GM23338 (cell line): ENCODE measurements at regions not wholly inside any gene's neighbourhood (a gene's known extent, or its start where the extent isn't known, plus 50 kb on each side); places are given as distances from the start of the nearest gene placed in this dataset.

Experiments
- ATAC-seq: fragments of 200-7000 bp; cut with Tn5 transposase; 3 replicates; pipeline ENCODE4 v1.9.1; 2020
- DNase-seq: peaks from one replicate; pipeline ENCODE4 v3.0.0-alpha.2; 2015; ENCODE audit warnings: low spot score
- H2AFZ ChIP-seq: fragments of 200-600 bp; sonication (generic); 2 replicates; pipeline ENCODE4 v1.8.0; 2016; ENCODE audit warnings: antibody characterized with exemption, mild to moderate bottlenecking, moderate library complexity
- H3F3A ChIP-seq: fragments of 200-600 bp; sonication (generic); replicated peaks from 2 replicates; pipeline ENCODE4 v1.8.0; 2017; ENCODE audit warnings: antibody characterized with exemption, mixed run types, low read depth
- H3K27ac ChIP-seq: fragments of 200-600 bp; sonication (generic); 2 replicates; pipeline ENCODE4 v1.6.1; 2016; ENCODE audit warnings: low read depth
- H3K27me3 ChIP-seq: fragments of 200-600 bp; sonication (generic); 2 replicates; pipeline ENCODE4 v1.8.0; 2016; ENCODE audit warnings: mild to moderate bottlenecking, mixed run types, moderate library complexity; ENCODE audit not compliant: insufficient read depth
- H3K36me3 ChIP-seq: fragments of 200-600 bp; sonication (generic); 2 replicates; pipeline ENCODE4 v1.8.0; 2016; ENCODE audit warnings: mild to moderate bottlenecking; ENCODE audit not compliant: insufficient read depth
- H3K4me1 ChIP-seq: fragments of 200-600 bp; sonication (generic); 2 replicates; pipeline ENCODE4 v1.8.0; 2016; ENCODE audit warnings: mild to moderate bottlenecking, moderate library complexity; ENCODE audit not compliant: insufficient read depth
- H3K4me2 ChIP-seq: fragments of 200-600 bp; sonication (generic); 2 replicates; pipeline ENCODE4 v1.7.1; 2017; ENCODE audit warnings: mixed run types
- H3K4me3 ChIP-seq: fragments of 200-600 bp; sonication (generic); 2 replicates; pipeline ENCODE4 v1.6.1; 2016; ENCODE audit warnings: mixed run types
- H3K79me2 ChIP-seq: fragments of 200-600 bp; sonication (generic); replicated peaks from 2 replicates; pipeline ENCODE4 v1.8.0; 2017; ENCODE audit warnings: mild to moderate bottlenecking; ENCODE audit not compliant: insufficient read depth
- H3K9me2 ChIP-seq: fragments of 200-600 bp; sonication (generic); 2 replicates; pipeline ENCODE4 v1.8.0; 2017; ENCODE audit not compliant: insufficient read depth
- H4K20me1 ChIP-seq: fragments of 200-600 bp; sonication (generic); replicated peaks from 2 replicates; pipeline ENCODE4 v1.8.0; 2017; ENCODE audit warnings: mild to moderate bottlenecking; ENCODE audit not compliant: insufficient read depth
- H3K27ac Mint-ChIP-seq: 2 replicates; pipeline ENCODE4 v1.8.0; 2020; ENCODE audit warnings: inconsistent platforms, mild to moderate bottlenecking, moderate library complexity, mixed read lengths
- H3K27me3 Mint-ChIP-seq: 3 replicates; pipeline ENCODE4 v1.8.0; 2022; ENCODE audit warnings: low read depth, mild to moderate bottlenecking, moderate library complexity, mixed read lengths, inconsistent platforms; ENCODE audit not compliant: insufficient read depth, poor library complexity
- H3K36me3 Mint-ChIP-seq: 3 replicates; pipeline ENCODE4 v1.8.0; 2021; ENCODE audit warnings: low read depth, mild to moderate bottlenecking, inconsistent platforms, moderate library complexity, mixed read lengths
- H3K4me1 Mint-ChIP-seq: 3 replicates; pipeline ENCODE4 v1.8.0; 2020; ENCODE audit warnings: mild to moderate bottlenecking, inconsistent platforms, mixed read lengths
- H3K4me3 Mint-ChIP-seq: 3 replicates; pipeline ENCODE4 v1.8.0; 2021; ENCODE audit warnings: moderate library complexity, mild to moderate bottlenecking, inconsistent platforms, mixed read lengths
- H3K9me3 Mint-ChIP-seq: 3 replicates; pipeline ENCODE4 v1.8.0; 2020; ENCODE audit warnings: moderate library complexity, mild to moderate bottlenecking, inconsistent platforms, mixed read lengths
- CREB1 ChIP-seq: fragments of 250-450 bp; sonication (Bioruptor Pico); IDR thresholded peaks from 2 replicates; pipeline ENCODE4 v1.5.0; 2020; ENCODE audit warnings: low read depth, mild to moderate bottlenecking, moderate library complexity
- CTCF ChIP-seq, 2 experiments: fragments of 200-600 bp in 1 of 2; sonication (generic) in 1 of 2; conservative IDR thresholded peaks; 2 replicates each; pipeline versions ENCODE4 v1.5.1 to v1.6.1; 2016 to 2017; ENCODE audit warnings: antibody characterized with exemption in 2 of 2, low read depth in 2 of 2, mild to moderate bottlenecking in 2 of 2, moderate library complexity in 1 of 2
- ETS1 ChIP-seq: IDR thresholded peaks from 2 replicates; pipeline ENCODE4 v1.6.1; 2016; ENCODE audit warnings: antibody characterized with exemption
- EZH2 ChIP-seq: fragments of 200-600 bp; sonication (generic); IDR thresholded peaks from one replicate; pipeline ENCODE4 v1.8.0; 2017; ENCODE audit warnings: antibody characterized with exemption, mild to moderate bottlenecking, low read depth; ENCODE audit not compliant: unreplicated experiment
- EZH2phosphoT487 ChIP-seq: fragments of 200-600 bp; sonication (generic); IDR thresholded peaks from one replicate; pipeline ENCODE4 v1.8.1; 2018; ENCODE audit warnings: antibody characterized with exemption; ENCODE audit not compliant: unreplicated experiment
- JUNB ChIP-seq: IDR thresholded peaks from one replicate; pipeline ENCODE4 v1.6.1; 2016; ENCODE audit warnings: antibody characterized with exemption; ENCODE audit not compliant: unreplicated experiment
- NANOG ChIP-seq: IDR thresholded peaks from 2 replicates; pipeline ENCODE4 v1.6.1; 2016; ENCODE audit warnings: antibody characterized with exemption, borderline replicate concordance
- POLR2AphosphoS5 ChIP-seq: IDR thresholded peaks from 2 replicates; pipeline ENCODE4 v1.6.1; 2016; ENCODE audit warnings: antibody characterized with exemption, low read depth
- REST ChIP-seq: IDR thresholded peaks from one replicate; pipeline ENCODE4 v1.6.1; 2018; ENCODE audit warnings: antibody characterized with exemption; ENCODE audit not compliant: unreplicated experiment
- STAT1 ChIP-seq: IDR thresholded peaks from one replicate; pipeline ENCODE4 v1.6.1; 2016; ENCODE audit warnings: antibody characterized with exemption; ENCODE audit not compliant: unreplicated experiment
- ZNF114 ChIP-seq: fragments of 250-450 bp; sonication (Bioruptor Pico); IDR thresholded peaks from 2 replicates; pipeline ENCODE4 v1.5.0; 2020; ENCODE audit warnings: mild to moderate bottlenecking, moderate library complexity
- ZNF331 ChIP-seq: fragments of 250-450 bp; sonication (Bioruptor Pico); IDR thresholded peaks from 2 replicates; pipeline ENCODE4 v1.5.0; 2020; ENCODE audit warnings: low read depth, mild to moderate bottlenecking, moderate library complexity
- ZNF462 ChIP-seq: fragments of 250-450 bp; sonication (Bioruptor Pico); IDR thresholded peaks from 2 replicates; pipeline ENCODE4 v1.5.0; 2020; ENCODE audit warnings: mild to moderate bottlenecking, moderate library complexity

GRCh38 chr10:123433539-123433938, 232.6 kb upstream of the GPR26 start:
- Mint-ChIP-seq H3K27me3 (peaks cover 2% of the 10 kb centered on the region), H3K9me3 (no peaks in the 10 kb centered on the region), H3K4me1 (peaks cover 21% of the 10 kb centered on the region), H3K27ac (no peak overlapping the region), H3K4me3 (no peak overlapping the region), H3K36me3 (no peaks in the 10 kb centered on the region)
- TF ChIP-seq EZH2, result no peak
- no peak for TF ChIP-seq ZNF114 (CRISPR knock-in tag)
- TF ChIP-seq CTCF (conservative IDR thresholded peaks at IDR 0.05; ENCODE audit: low read depth in 2 of 2), result no peak
- TF ChIP-seq CREB1 (CRISPR knock-in tag), result no peak
- no peak for TF ChIP-seq JUNB
- TF ChIP-seq ETS1, result no peak
- no peak for TF ChIP-seq EZH2phosphoT487
- no peak for TF ChIP-seq ZNF331 (CRISPR knock-in tag)
- TF ChIP-seq NANOG, result no peak
- TF ChIP-seq STAT1, result no peak
- TF ChIP-seq POLR2AphosphoS5, result no peak
- no peak for TF ChIP-seq ZNF462 (CRISPR knock-in tag)
- TF ChIP-seq REST, result no peak
- no peak for ATAC-seq
- H3K27me3 ChIP-seq, result no peaks in the 10 kb centered on the region
- H4K20me1 ChIP-seq, result no peaks in the 10 kb centered on the region
- no peak overlapping the region for H3K27ac ChIP-seq
- H3K4me1 ChIP-seq, result peaks cover 4% of the 10 kb centered on the region; the same call in 1 of the 2 replicates
- peaks cover 7% of the 10 kb centered on the region; the same call in 1 of the 2 replicates for H3K9me2 ChIP-seq
- no peaks in the 10 kb centered on the region for H3F3A ChIP-seq
- H3K79me2 ChIP-seq, result no peaks in the 10 kb centered on the region
- H2AFZ ChIP-seq, result no peak overlapping the region
- no peak for DNase-seq
- no peaks in the 10 kb centered on the region for H3K36me3 ChIP-seq
- no peak overlapping the region for H3K4me3 ChIP-seq
- no peak overlapping the region for H3K4me2 ChIP-seq
